PC-3 (cell line): ENCODE measurements at regions not wholly inside any gene's neighbourhood (a gene's known extent, or its start where the extent isn't known, plus 50 kb on each side); places are given as distances from the start of the nearest gene placed in this dataset.

Experiments used
- ATAC-seq: fragments of 200-7000 bp; cut with Tn5 transposase; 2 replicates; pipeline ENCODE4 v1.9.1; 2020; ENCODE audit warnings: mild to moderate bottlenecking, moderate library complexity
- BruUV-seq: library from RNA; stranded (reverse); fragments of 400-500 nt; replicated peaks from 2 replicates; lab custom pipeline; 2021; lab: Mats Ljungman, UMichigan
- CTCF ChIA-PET: fragments of 300-600 bp; sonication (Branson Sonifier 250); formaldehyde crosslinking; loops from one replicate; lab custom pipeline; 2022; ENCODE audit warnings: antibody characterized with exemption; lab: Charles Lee
- POLR2A ChIA-PET: fragments of 300-600 bp; sonication (Branson Sonifier 250); formaldehyde crosslinking; loops from one replicate; lab custom pipeline; 2022; ENCODE audit warnings: antibody characterized with exemption; ENCODE audit not compliant: unreplicated experiment; lab: Charles Lee
- DNase-seq: peaks from one replicate; pipeline ENCODE4 v3.0.0-alpha.2; 2015
- H2AFZ ChIP-seq: fragments of 300-600 bp; sonication (generic); 2 replicates; pipeline ENCODE4 v1.6.0; 2016; ENCODE audit warnings: antibody characterized with exemption, low read length
- H3F3A ChIP-seq: fragments of 300-600 bp; sonication (generic); one replicate; pipeline ENCODE4 v1.6.0; 2017; ENCODE audit warnings: antibody characterized with exemption, low read length, control low read depth, mild to moderate bottlenecking; ENCODE audit not compliant: unreplicated experiment
- H3K27ac ChIP-seq: fragments of 300-600 bp; sonication (generic); 2 replicates; pipeline ENCODE4 v1.5.1; 2016; ENCODE audit warnings: mild to moderate bottlenecking, low read length
- H3K27me3 ChIP-seq: fragments of 300-600 bp; sonication (generic); 2 replicates; pipeline ENCODE4 v1.6.1; 2016; ENCODE audit warnings: low read length, mixed read lengths
- H3K36me3 ChIP-seq: fragments of 300-600 bp; sonication (generic); 2 replicates; pipeline ENCODE4 v1.6.1; 2016; ENCODE audit warnings: low read depth, mixed run types, low read length, mixed read lengths
- H3K4me1 ChIP-seq: fragments of 300-600 bp; sonication (generic); 2 replicates; pipeline ENCODE4 v1.5.1; 2016; ENCODE audit warnings: low read length; ENCODE audit not compliant: insufficient read depth
- H3K4me2 ChIP-seq: fragments of 300-600 bp; sonication (generic); 2 replicates; pipeline ENCODE4 v1.6.0; 2016; ENCODE audit warnings: low read length
- H3K4me3 ChIP-seq: fragments of 300-600 bp; sonication (generic); 2 replicates; pipeline ENCODE4 v1.5.1; 2016; ENCODE audit warnings: mild to moderate bottlenecking, low read length, mixed read lengths
- H3K79me2 ChIP-seq: fragments of 300-600 bp; sonication (generic); 2 replicates; pipeline ENCODE4 v1.6.1; 2017; ENCODE audit warnings: low read length, mixed read lengths
- H3K9ac ChIP-seq: fragments of 300-600 bp; sonication (generic); 2 replicates; pipeline ENCODE4 v1.6.0; 2016; ENCODE audit warnings: mild to moderate bottlenecking, low read length
- H3K9me2 ChIP-seq: fragments of 300-600 bp; sonication (generic); replicated peaks from 2 replicates; pipeline ENCODE4 v1.6.1; 2016; ENCODE audit warnings: mixed run types, low read length, mixed read lengths
- H3K9me3 ChIP-seq: fragments of 300-600 bp; sonication (generic); 2 replicates; pipeline ENCODE4 v1.6.1; 2016; ENCODE audit warnings: low read length, mixed read lengths
- H4K20me1 ChIP-seq: fragments of 300-600 bp; sonication (generic); 2 replicates; pipeline ENCODE4 v1.6.1; 2016; ENCODE audit warnings: low read length, mixed read lengths
- CTCF ChIP-seq: fragments of 300-600 bp; sonication (generic); conservative IDR thresholded peaks from 2 replicates; pipeline ENCODE4 v1.5.1; 2017; ENCODE audit warnings: antibody characterized with exemption, low read depth, mild to moderate bottlenecking, low read length
- EZH2 ChIP-seq: fragments of 300-600 bp; sonication (generic); IDR thresholded peaks from one replicate; pipeline ENCODE4 v1.6.1; 2017; ENCODE audit warnings: antibody characterized with exemption, mild to moderate bottlenecking, low read length; ENCODE audit not compliant: unreplicated experiment
- EZH2phosphoT487 ChIP-seq: fragments of 300-600 bp; sonication (generic); IDR thresholded peaks from 2 replicates; pipeline ENCODE4 v1.6.1; 2018; ENCODE audit warnings: mild to moderate bottlenecking, antibody characterized with exemption, low read length, borderline replicate concordance
- intact Hi-C: fragments of 100-400 bp; cut with micrococcal nuclease; formaldehyde crosslinking; loops from 2 replicates; pipeline ENCODE4 v1.9.0; 2023

- Histone ChIP-seq H3K79me2 (no peaks in the 10 kb centered on the region), H3K4me2 (0 out of 2 replicates have a peak overlapping the region, but pooled peaks have one; percentile 4), H3K27me3 (no peaks in the 10 kb centered on the region), H3F3A (no peaks in the 10 kb centered on the region), H3K27ac (no peak overlapping the region), H3K4me1 (peaks cover 30% of the 10 kb centered on the region), H3K9ac (no peak overlapping the region), H2AFZ (no peak overlapping the region), H4K20me1 (no peaks in the 10 kb centered on the region), H3K9me2 (no peaks in the 10 kb centered on the region), H3K36me3 (no peaks in the 10 kb centered on the region), H3K9me3 (no peaks in the 10 kb centered on the region), H3K4me3 (no peak overlapping the region)
- no peak for ATAC-seq
- TF ChIP-seq EZH2phosphoT487 (no peak), EZH2 (no peak), CTCF (no peak)
- intact Hi-C loops: loop anchor here (5.0 kb wide), 2 partner anchors 78 to 1187 kb away; no protein-coding TSS in a partner anchor
- BruUV-seq: no TSS peak
- no peak for DNase-seq
- CTCF ChIA-PET: no interaction called here
- POLR2A ChIA-PET: no interaction called here
Measured at GRCh38 chr6:44734886-44735629, 347.6 kb downstream of the CDC5L start.

- Histone ChIP-seq H3K4me2 (0 out of 2 replicates have a peak overlapping the region, but pooled peaks have one; percentile 4), H4K20me1 (no peaks in the 10 kb centered on the region), H3K9ac (no peak overlapping the region), H3K27me3 (no peaks in the 10 kb centered on the region), H3K9me2 (no peaks in the 10 kb centered on the region), H3K4me3 (no peak overlapping the region), H3K27ac (no peak overlapping the region), H3K36me3 (no peaks in the 10 kb centered on the region), H3K79me2 (no peaks in the 10 kb centered on the region), H3F3A (no peaks in the 10 kb centered on the region), H3K9me3 (no peaks in the 10 kb centered on the region), H3K4me1 (peaks cover 25% of the 10 kb centered on the region), H2AFZ (no peak overlapping the region)
- ATAC-seq (no peak), DNase-seq (peak; percentile 54)
- TF ChIP-seq EZH2: no peak
- no peak for TF ChIP-seq EZH2phosphoT487
- no peak for TF ChIP-seq CTCF
- POLR2A ChIA-PET: no interaction called here
- CTCF ChIA-PET: no interaction called here
- no TSS peak for BruUV-seq
- intact Hi-C loops: no loop called here
Measured at GRCh38 chr6:44735630-44735963, 348.1 kb downstream of the CDC5L start.

GRCh38 chr6:44737341-44737740 is 349.8 kb downstream of the CDC5L start:
- no peaks in the 10 kb centered on the region for H3K27me3 ChIP-seq
- no peak overlapping the region for H3K4me3 ChIP-seq
- H3K36me3 ChIP-seq: no peaks in the 10 kb centered on the region
- ChIA-PET POLR2A (no interaction called here), CTCF (no interaction called here)
- BruUV-seq: no TSS peak
- H3K4me1 ChIP-seq: peaks cover 9% of the 10 kb centered on the region; the same call in 1 of the 2 replicates
- intact Hi-C loops: no loop called here
- H3K9me3 ChIP-seq: no peaks in the 10 kb centered on the region
- H3K9me2 ChIP-seq: no peaks in the 10 kb centered on the region
- H3F3A ChIP-seq: no peaks in the 10 kb centered on the region
- no peaks in the 10 kb centered on the region for H4K20me1 ChIP-seq
- no peak overlapping the region for H2AFZ ChIP-seq
- no peak overlapping the region for H3K9ac ChIP-seq
- H3K4me2 ChIP-seq: no peak overlapping the region
- ATAC-seq (no peak), DNase-seq (no peak)
- no peaks in the 10 kb centered on the region for H3K79me2 ChIP-seq
- H3K27ac ChIP-seq: no peak overlapping the region
- TF ChIP-seq EZH2 (no peak), EZH2phosphoT487 (no peak), CTCF (no peak)
